Upper lobe of left lung (tissue), 4 donors: ENCODE measurements at regions not wholly inside any gene's neighbourhood (a gene's known extent, or its start where the extent isn't known, plus 50 kb on each side); places are given as distances from the start of the nearest gene placed in this dataset.

ENCODE experiments used
- CTCF ChIP-seq, 6 experiments: fragments of 450-650 bp in 4 of 6; fragments of 200-600 bp in 2 of 6; sonication (generic) in 2 of 6; IDR thresholded peaks; one replicate each; pipeline ENCODE4 v1.5.1; 2016 to 2019; ENCODE audit warnings: antibody characterized with exemption in 6 of 6
- POLR2A ChIP-seq, 4 donors: fragments of 450-650 bp; IDR thresholded peaks; one replicate each; pipeline ENCODE4 v1.5.1; 2016 to 2017; ENCODE audit warnings: antibody characterized with exemption in 4 of 4, mild to moderate bottlenecking in 2 of 4

- TF ChIP-seq POLR2A (IDR thresholded peaks at IDR 0.05): no peak
- TF ChIP-seq CTCF (IDR thresholded peaks at IDR 0.05): no peak
These were observed 716.6 kb upstream of the CDH8 start for GRCh38 chr16:62752854-62753253.
